Epithelial cell of esophagus (primary cell): ENCODE measurements at regions not wholly inside any gene's neighbourhood (a gene's known extent, or its start where the extent isn't known, plus 50 kb on each side); places are given as distances from the start of the nearest gene placed in this dataset.

ENCODE experiments used
- DNase-seq: peaks from one replicate; pipeline ENCODE4 v3.0.0; 2010; ENCODE audit warnings: low read depth
- H3K4me3 ChIP-seq: 2 replicates; pipeline ENCODE4 v1.5.1; 2011; ENCODE audit warnings: mild to moderate bottlenecking, low read length, control low read depth
- TF ChIP-seq, protein P1 (sequence below): IDR thresholded peaks from 2 replicates; pipeline ENCODE4 v1.5.1; 2011; ENCODE audit warnings: low read depth, mild to moderate bottlenecking, low read length, control low read depth, inconsistent platforms; ENCODE audit not compliant: insufficient read depth; ENCODE audit errors: missing control alignments

GRCh38 chr12:68497702-68498101, 113.0 kb upstream of the RAP1B start:
- TF ChIP-seq, protein P1, sequence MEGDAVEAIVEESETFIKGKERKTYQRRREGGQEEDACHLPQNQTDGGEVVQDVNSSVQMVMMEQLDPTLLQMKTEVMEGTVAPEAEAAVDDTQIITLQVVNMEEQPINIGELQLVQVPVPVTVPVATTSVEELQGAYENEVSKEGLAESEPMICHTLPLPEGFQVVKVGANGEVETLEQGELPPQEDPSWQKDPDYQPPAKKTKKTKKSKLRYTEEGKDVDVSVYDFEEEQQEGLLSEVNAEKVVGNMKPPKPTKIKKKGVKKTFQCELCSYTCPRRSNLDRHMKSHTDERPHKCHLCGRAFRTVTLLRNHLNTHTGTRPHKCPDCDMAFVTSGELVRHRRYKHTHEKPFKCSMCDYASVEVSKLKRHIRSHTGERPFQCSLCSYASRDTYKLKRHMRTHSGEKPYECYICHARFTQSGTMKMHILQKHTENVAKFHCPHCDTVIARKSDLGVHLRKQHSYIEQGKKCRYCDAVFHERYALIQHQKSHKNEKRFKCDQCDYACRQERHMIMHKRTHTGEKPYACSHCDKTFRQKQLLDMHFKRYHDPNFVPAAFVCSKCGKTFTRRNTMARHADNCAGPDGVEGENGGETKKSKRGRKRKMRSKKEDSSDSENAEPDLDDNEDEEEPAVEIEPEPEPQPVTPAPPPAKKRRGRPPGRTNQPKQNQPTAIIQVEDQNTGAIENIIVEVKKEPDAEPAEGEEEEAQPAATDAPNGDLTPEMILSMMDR = no peak
- H3K4me3 ChIP-seq = no peak overlapping the region
- DNase-seq = peak; percentile 18

DNA sequence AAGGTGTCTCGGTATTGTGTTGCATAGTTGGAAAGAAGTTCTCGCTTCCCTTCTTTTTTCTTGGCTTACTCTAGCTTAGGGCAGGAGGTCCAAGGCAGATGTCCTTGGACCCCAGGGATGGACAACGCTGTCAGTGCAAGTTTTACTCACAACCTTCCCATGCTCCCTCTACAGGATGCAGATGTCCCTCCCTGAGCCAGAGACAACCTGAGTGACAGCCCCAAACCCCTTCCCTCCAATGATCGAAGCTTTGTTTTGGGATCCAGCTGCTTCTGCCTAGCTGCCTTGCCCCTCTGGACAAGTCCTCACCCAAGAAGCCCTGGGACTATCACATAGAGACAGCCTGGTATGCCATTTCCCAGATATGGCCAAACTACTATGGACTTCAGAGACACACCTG, 112.0 kb upstream of the RAP1B start:
- no peak for DNase-seq
- no peak overlapping the region for H3K4me3 ChIP-seq
- TF ChIP-seq, protein P1 = no peak

DNA sequence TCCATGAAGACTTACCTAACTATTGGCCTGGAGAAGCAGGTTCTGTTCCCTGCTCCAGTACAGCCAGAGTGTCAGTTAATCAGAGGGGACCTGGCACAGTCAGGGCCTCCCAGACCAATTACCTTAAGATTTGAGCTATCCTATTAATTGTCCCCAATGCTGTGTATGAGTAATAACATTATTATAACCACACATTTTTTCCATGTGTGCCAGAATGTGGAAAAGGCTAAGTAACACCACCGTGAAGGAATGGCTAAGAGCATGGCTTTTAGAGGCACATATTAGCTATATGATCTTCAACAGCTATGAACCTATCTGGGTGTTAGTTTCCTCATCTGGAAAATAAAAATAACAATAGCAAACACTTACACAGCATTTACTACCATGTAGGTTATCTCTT, 111.1 kb upstream of the RAP1B start:
- no peak overlapping the region for H3K4me3 ChIP-seq
- no peak for DNase-seq
- TF ChIP-seq, protein P1 = no peak

DNA sequence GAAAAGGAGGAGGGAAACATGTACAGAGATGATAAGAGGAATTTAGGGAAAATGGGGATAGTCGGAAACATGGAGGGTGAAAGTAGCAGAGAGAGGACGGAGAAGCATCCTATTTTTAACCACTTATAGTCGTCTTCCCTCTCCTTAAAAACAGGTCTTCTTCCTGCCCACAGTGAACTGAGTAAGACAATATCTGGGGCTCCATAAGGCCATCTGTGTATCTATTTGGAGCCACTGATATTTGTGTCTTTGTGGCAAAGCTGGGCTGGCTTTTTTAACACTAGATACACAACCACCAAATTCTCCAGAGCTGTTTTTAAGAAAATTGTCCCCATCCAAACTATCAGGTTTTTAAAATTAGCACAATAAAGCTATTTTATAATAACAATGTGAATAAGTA, 109.5 kb upstream of the RAP1B start:
- TF ChIP-seq, protein P1 = no peak
- no peak overlapping the region for H3K4me3 ChIP-seq
- DNase-seq = no peak

GRCh38 chr12:68505970-68506369, 104.7 kb upstream of the RAP1B start:
- no peak overlapping the region for H3K4me3 ChIP-seq
- DNase-seq = no peak
- TF ChIP-seq, protein P1 = no peak

DNA sequence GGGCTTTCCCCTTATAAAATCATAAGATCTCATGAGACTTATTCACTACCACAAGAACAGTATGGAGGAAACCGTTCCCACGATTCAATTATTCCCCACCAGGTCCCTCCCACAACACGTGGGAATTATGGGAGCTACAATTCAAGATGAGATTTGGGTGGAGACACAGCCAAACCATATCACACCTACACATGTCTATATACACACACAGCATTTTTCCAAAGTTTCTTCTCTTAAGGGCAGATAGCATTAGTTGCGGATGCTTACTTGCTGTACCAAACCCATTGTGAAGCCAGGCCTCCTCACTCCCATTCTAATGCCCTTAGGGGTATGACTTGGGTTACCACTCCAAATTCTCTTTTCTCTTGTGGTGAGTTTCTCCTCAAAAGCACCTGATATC, 104.1 kb upstream of the RAP1B start:
- TF ChIP-seq, protein P1 = no peak
- no peak for DNase-seq
- H3K4me3 ChIP-seq = no peak overlapping the region

DNA sequence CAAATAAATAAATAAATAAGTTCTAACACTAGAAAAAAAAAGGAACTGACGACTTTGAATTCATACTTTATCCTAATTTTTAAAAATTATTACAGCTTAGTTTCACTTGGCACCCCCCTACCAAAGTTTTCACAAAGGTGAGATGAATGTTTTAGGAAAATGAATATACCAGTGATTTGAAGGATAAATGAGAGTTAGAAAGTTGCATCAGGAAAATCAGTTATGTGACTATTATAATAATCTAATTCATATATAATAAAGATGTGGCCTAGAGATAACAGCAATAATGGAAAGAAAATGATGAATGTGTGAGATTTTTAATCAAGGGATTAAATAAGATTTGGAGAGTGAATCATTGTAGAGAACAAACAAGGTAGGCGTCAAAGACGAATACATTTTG, 103.0 kb upstream of the RAP1B start:
- no peak for DNase-seq
- TF ChIP-seq, protein P1 = no peak
- no peak overlapping the region for H3K4me3 ChIP-seq
